ENCODE measurements at regions not wholly inside any gene's neighbourhood (a gene's known extent, or its start where the extent isn't known, plus 50 kb on each side); places are given as distances from the start of the nearest gene placed in this dataset.

GRCh38 chr1:18535391-18536210, 54.9 kb downstream of the KLHDC7A start:
- CTCF ChIA-PET = no interaction called here
- Mint-ChIP-seq H3K36me3 (ENCODE audit: low read depth) (no peaks in the 10 kb centered on the region), H3K9me3 (no peaks in the 10 kb centered on the region), H3K27me3 (ENCODE audit: low read depth) (peaks cover 15% of the 10 kb centered on the region), H3K4me1 (ENCODE audit: low read depth) (no peaks in the 10 kb centered on the region), H3K4me3 (no peak overlapping the region), H3K27ac (no peak overlapping the region)
- DNase-seq = no peak
- intact Hi-C loops (cut with micrococcal nuclease) = no loop called here

DNA sequence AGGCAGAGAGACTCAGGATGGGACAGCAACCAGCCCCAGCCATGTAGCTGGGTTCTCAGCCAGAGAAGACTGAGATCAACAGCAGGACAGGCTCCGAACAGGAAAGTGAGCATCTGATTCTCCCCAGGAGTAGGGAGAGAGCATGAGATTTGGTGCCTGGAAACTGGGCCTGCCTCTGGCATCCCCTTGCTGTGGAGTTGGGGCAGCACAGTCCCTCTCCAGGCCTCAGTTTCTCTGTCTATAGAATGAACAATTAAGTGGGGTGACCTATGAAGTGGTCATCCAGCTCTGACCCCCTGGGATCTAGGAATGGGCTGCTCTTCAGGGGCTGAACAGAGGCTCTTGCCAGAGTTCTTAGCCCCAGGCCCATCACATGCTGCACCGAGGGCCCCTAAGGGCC, 55.6 kb downstream of the KLHDC7A start:
- intact Hi-C loops (cut with micrococcal nuclease) = no loop called here
- Mint-ChIP-seq H3K27ac (no peak overlapping the region), H3K4me3 (no peak overlapping the region), H3K4me1 (ENCODE audit: low read depth) (no peaks in the 10 kb centered on the region), H3K36me3 (ENCODE audit: low read depth) (no peaks in the 10 kb centered on the region), H3K27me3 (ENCODE audit: low read depth) (peaks cover 12% of the 10 kb centered on the region), H3K9me3 (no peaks in the 10 kb centered on the region)
- CTCF ChIA-PET = no interaction called here
- DNase-seq = no peak

- CTCF ChIA-PET = no interaction called here
- DNase-seq = no peak
These were observed 56.2 kb downstream of the KLHDC7A start for GRCh38 chr1:18536915-18537314.

GRCh38 chr1:18537386-18538306, 56.9 kb downstream of the KLHDC7A start:
- Mint-ChIP-seq H3K27ac (no peak overlapping the region), H3K4me1 (ENCODE audit: low read depth) (no peaks in the 10 kb centered on the region), H3K36me3 (ENCODE audit: low read depth) (no peaks in the 10 kb centered on the region), H3K4me3 (no peak overlapping the region), H3K9me3 (no peaks in the 10 kb centered on the region), H3K27me3 (ENCODE audit: low read depth) (peaks cover 19% of the 10 kb centered on the region)
- CTCF ChIA-PET = no interaction called here
- intact Hi-C loops (cut with micrococcal nuclease) = no loop called here
- no peak for DNase-seq

More at GRCh38 chr1:18536915-18537314, 56.2 kb downstream of the KLHDC7A start:
- Mint-ChIP-seq H3K36me3 (ENCODE audit: low read depth) (no peaks in the 10 kb centered on the region), H3K4me1 (ENCODE audit: low read depth) (no peaks in the 10 kb centered on the region), H3K9me3 (no peaks in the 10 kb centered on the region), H3K27ac (no peak overlapping the region), H3K4me3 (no peak overlapping the region), H3K27me3 (ENCODE audit: low read depth) (peaks cover 12% of the 10 kb centered on the region)
- intact Hi-C loops (cut with micrococcal nuclease) = no loop called here

- no peaks in the 10 kb centered on the region for H3K4me1 Mint-ChIP-seq (ENCODE audit: low read depth)
- H3K36me3 Mint-ChIP-seq (ENCODE audit: low read depth) = no peaks in the 10 kb centered on the region
- peaks cover 31% of the 10 kb centered on the region for H3K27me3 Mint-ChIP-seq (ENCODE audit: low read depth)
- no peak for DNase-seq
- H3K27ac Mint-ChIP-seq = no peak overlapping the region
- CTCF ChIA-PET = no interaction called here
- intact Hi-C loops (cut with micrococcal nuclease) = no loop called here
- no peaks in the 10 kb centered on the region for H3K9me3 Mint-ChIP-seq
- no peak overlapping the region for H3K4me3 Mint-ChIP-seq
These were observed 58.4 kb downstream of the KLHDC7A start for GRCh38 chr1:18539171-18539570.

DNA sequence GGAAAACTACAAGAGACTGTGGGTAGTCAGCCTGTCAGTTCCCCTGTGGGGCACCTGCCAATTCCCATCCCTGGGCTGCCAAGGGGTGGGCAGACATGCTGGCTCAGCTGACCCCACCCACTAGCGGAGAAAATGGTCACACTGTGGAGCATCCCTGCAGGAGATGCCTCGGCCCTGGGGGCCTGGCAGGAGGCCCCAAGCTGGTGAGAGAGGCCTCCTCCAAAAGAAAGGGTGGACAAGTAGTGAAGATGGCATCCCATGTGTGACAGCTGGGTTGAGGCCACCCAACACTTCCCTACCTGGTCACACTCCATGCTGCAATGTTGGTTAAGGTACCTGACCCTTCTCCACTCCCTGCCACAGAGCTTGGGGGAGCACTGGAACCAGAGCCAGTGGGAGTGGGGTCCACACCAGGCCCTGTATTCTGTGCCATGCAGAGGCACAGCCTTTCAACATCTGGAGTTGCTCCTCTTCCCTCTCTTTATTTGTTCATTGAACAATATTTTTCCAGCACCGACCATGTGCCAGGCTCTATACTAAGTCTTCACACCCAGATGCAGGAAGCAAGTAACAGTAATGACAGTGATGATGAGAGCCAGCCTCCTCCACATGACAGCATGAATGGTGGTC, 59.5 kb downstream of the KLHDC7A start:
- no peaks in the 10 kb centered on the region for H3K36me3 Mint-ChIP-seq (ENCODE audit: low read depth)
- no peaks in the 10 kb centered on the region for H3K4me1 Mint-ChIP-seq (ENCODE audit: low read depth)
- CTCF ChIA-PET = no interaction called here
- H3K27ac Mint-ChIP-seq = no peak overlapping the region
- DNase-seq = no peak
- intact Hi-C loops (cut with micrococcal nuclease) = no loop called here
- peaks cover 40% of the 10 kb centered on the region for H3K27me3 Mint-ChIP-seq (ENCODE audit: low read depth)
- no peak overlapping the region for H3K4me3 Mint-ChIP-seq
- H3K9me3 Mint-ChIP-seq = no peaks in the 10 kb centered on the region

GRCh38 chr1:18541046-18541795, 60.5 kb downstream of the KLHDC7A start:
- H3K36me3 Mint-ChIP-seq (ENCODE audit: low read depth) = no peaks in the 10 kb centered on the region
- no peaks in the 10 kb centered on the region for H3K4me1 Mint-ChIP-seq (ENCODE audit: low read depth)
- no peaks in the 10 kb centered on the region for H3K9me3 Mint-ChIP-seq
- peaks cover 42% of the 10 kb centered on the region for H3K27me3 Mint-ChIP-seq (ENCODE audit: low read depth)
- H3K27ac Mint-ChIP-seq = no peak overlapping the region
- H3K4me3 Mint-ChIP-seq = no peak overlapping the region
- intact Hi-C loops (cut with micrococcal nuclease) = no loop called here
- DNase-seq = no peak
- CTCF ChIA-PET = no interaction called here

- Mint-ChIP-seq H3K27me3 (ENCODE audit: low read depth) (peaks cover 39% of the 10 kb centered on the region), H3K9me3 (no peaks in the 10 kb centered on the region), H3K36me3 (ENCODE audit: low read depth) (no peaks in the 10 kb centered on the region), H3K4me3 (no peak overlapping the region), H3K27ac (no peak overlapping the region), H3K4me1 (ENCODE audit: low read depth) (no peaks in the 10 kb centered on the region)
- DNase-seq = no peak
- CTCF ChIA-PET = interaction anchor here (1.2 kb wide), 1 partner anchor 39 kb away, joined by 3 read pairs; no protein-coding TSS in a partner anchor
- intact Hi-C loops (cut with micrococcal nuclease) = no loop called here
These were observed 61.6 kb downstream of the KLHDC7A start for GRCh38 chr1:18542351-18542750.

- Mint-ChIP-seq H3K27me3 (ENCODE audit: low read depth) (peaks cover 46% of the 10 kb centered on the region), H3K4me3 (no peak overlapping the region), H3K27ac (no peak overlapping the region), H3K36me3 (ENCODE audit: low read depth) (no peaks in the 10 kb centered on the region), H3K4me1 (ENCODE audit: low read depth) (no peaks in the 10 kb centered on the region), H3K9me3 (no peaks in the 10 kb centered on the region)
- intact Hi-C loops (cut with micrococcal nuclease) = no loop called here
- DNase-seq = no peak
- CTCF ChIA-PET = interaction anchor here (0.6 to 1.2 kb wide), 2 partner anchors 16 to 29 kb away, joined by 3 to 5 read pairs; no protein-coding TSS in a partner anchor
These were observed 65.3 kb downstream of the KLHDC7A start for GRCh38 chr1:18546026-18546425.

DNA sequence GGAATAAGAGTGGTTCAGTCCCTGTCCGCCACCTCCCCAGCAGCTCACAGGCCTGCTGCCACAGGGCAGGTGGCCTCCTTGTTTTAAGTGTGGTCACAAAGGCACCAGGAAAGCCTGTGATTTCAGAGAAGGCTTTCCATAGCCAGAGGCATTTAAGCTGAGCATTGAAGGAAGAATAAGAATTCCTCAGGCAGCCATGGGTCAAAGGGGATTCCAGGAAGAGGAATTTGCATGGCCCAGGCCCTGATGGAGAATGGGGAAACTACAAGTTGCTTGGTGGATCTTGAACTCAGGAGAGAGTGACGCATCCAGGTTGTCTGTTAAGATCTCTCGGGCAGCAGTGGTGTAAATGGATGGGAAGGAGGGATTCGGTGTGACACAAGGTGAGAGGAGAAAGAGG, 66.7 kb downstream of the KLHDC7A start:
- Mint-ChIP-seq H3K4me3 (no peak overlapping the region), H3K27ac (no peak overlapping the region)
- CTCF ChIA-PET = no interaction called here

GRCh38 chr1:18548643-18549042, 67.9 kb downstream of the KLHDC7A start:
- H3K27ac Mint-ChIP-seq = no peak overlapping the region
- CTCF ChIA-PET = no interaction called here
- no peaks in the 10 kb centered on the region for H3K9me3 Mint-ChIP-seq
- H3K36me3 Mint-ChIP-seq (ENCODE audit: low read depth) = no peaks in the 10 kb centered on the region
- peaks cover 27% of the 10 kb centered on the region for H3K27me3 Mint-ChIP-seq (ENCODE audit: low read depth)
- intact Hi-C loops (cut with micrococcal nuclease) = no loop called here
- no peaks in the 10 kb centered on the region for H3K4me1 Mint-ChIP-seq (ENCODE audit: low read depth)
- no peak overlapping the region for H3K4me3 Mint-ChIP-seq
- DNase-seq = no peak

More for the DNA sequence above, 66.7 kb downstream of the KLHDC7A start:
- DNase-seq = no peak
- peaks cover 35% of the 10 kb centered on the region for H3K27me3 Mint-ChIP-seq (ENCODE audit: low read depth)
- no peaks in the 10 kb centered on the region for H3K4me1 Mint-ChIP-seq (ENCODE audit: low read depth)
- no peaks in the 10 kb centered on the region for H3K36me3 Mint-ChIP-seq (ENCODE audit: low read depth)
- no peaks in the 10 kb centered on the region for H3K9me3 Mint-ChIP-seq
- intact Hi-C loops (cut with micrococcal nuclease) = no loop called here

DNA sequence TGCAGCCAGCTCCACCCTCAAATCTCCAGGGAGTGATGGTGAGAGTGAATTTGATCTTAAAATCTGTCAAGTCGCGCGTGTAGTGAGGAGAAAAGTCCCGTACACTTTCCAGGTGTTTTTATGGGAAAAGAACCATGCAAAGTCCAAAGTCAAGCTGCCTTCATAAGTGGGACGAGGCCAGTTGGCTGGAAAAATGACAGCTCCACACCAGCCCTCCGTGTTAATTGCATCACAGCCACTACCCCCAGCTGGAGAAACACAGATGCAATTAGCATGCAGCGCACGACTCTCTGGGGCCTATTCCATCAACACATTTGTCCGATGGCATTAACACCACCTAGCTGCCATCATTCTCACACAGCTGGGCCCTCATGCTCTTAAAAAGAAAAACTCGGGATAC, 68.4 kb downstream of the KLHDC7A start:
- Mint-ChIP-seq H3K36me3 (ENCODE audit: low read depth) (no peaks in the 10 kb centered on the region), H3K9me3 (no peaks in the 10 kb centered on the region), H3K27me3 (ENCODE audit: low read depth) (peaks cover 26% of the 10 kb centered on the region), H3K4me1 (ENCODE audit: low read depth) (no peaks in the 10 kb centered on the region), H3K27ac (no peak overlapping the region), H3K4me3 (no peak overlapping the region)
- intact Hi-C loops (cut with micrococcal nuclease) = no loop called here
- DNase-seq = no peak
- CTCF ChIA-PET = no interaction called here

Data from activated naive CD4-positive, alpha-beta T cell treated with anti-CD3 and anti-CD28 coated beads for 36 hours (primary cell).